Neural crest cell (in vitro differentiated cells): ENCODE measurements at regions not wholly inside any gene's neighbourhood (a gene's known extent, or its start where the extent isn't known, plus 50 kb on each side); places are given as distances from the start of the nearest gene placed in this dataset.

Source experiments
- DNase-seq: peaks from one replicate; pipeline ENCODE4 v3.0.0; 2021; ENCODE audit warnings: low read depth, mixed read lengths, low spot score
- H3K27ac Mint-ChIP-seq: one replicate; pipeline ENCODE4 v1.8.0; 2021; ENCODE audit warnings: mild to moderate bottlenecking, mixed read lengths; ENCODE audit not compliant: unreplicated experiment
- H3K27me3 Mint-ChIP-seq: 2 replicates; pipeline ENCODE4 v1.8.0; 2021; ENCODE audit warnings: low read depth, mild to moderate bottlenecking, mixed read lengths
- H3K36me3 Mint-ChIP-seq: 2 replicates; pipeline ENCODE4 v1.8.0; 2021; ENCODE audit warnings: low read depth, mild to moderate bottlenecking, mixed read lengths
- H3K4me1 Mint-ChIP-seq: 2 replicates; pipeline ENCODE4 v1.8.0; 2021; ENCODE audit warnings: mixed read lengths
- H3K4me3 Mint-ChIP-seq: one replicate; pipeline ENCODE4 v1.8.0; 2021; ENCODE audit warnings: mild to moderate bottlenecking, mixed read lengths
- H3K9me3 Mint-ChIP-seq: 2 replicates; pipeline ENCODE4 v1.8.0; 2021; ENCODE audit warnings: mixed read lengths
- CTCF ChIP-seq: fragments of 200-600 bp; sonication (generic); conservative IDR thresholded peaks from 2 replicates; pipeline ENCODE4 v1.5.0; 2021; ENCODE audit warnings: antibody characterized with exemption, mild to moderate bottlenecking

GRCh38 chr13:50580684-50581305 lies 262.7 kb downstream of the DLEU7 start:
- H3K9me3 Mint-ChIP-seq = no peaks in the 10 kb centered on the region

DNA sequence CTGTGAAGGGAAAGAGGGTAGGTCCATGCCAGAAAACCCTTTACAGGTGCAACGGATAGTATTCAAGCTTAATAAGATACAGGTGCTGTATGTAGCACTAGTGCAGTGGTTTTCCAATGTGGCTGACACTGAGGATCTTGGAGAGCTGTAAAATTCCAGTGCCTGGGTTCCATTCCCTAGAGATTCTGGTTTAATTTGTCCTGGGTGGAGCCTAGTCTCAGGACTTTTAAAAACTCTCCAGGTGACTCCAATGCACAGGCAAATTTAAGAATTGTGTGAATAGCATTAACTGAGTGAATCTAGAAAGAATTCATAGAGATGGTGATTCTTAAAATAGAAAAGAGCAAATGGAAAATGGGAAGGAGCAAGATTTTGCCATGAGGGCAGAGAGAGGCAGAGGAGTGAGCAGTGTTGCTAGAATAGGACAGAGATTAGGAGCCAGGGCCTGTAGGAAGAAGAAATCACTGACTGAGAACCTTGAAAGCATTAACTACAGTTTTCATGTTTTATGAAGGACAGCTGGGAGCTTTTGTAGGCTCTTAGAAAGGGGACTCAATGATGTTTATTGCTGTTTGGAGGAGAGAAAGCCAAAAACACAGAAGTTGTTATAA lies 261.8 kb downstream of the DLEU7 start:
- H3K4me1 Mint-ChIP-seq = peaks cover 31% of the 10 kb centered on the region
- H3K9me3 Mint-ChIP-seq = no peaks in the 10 kb centered on the region
- no peak overlapping the region for H3K4me3 Mint-ChIP-seq
- peak overlapping the region; percentile 4 for H3K27ac Mint-ChIP-seq
- H3K27me3 Mint-ChIP-seq = no peaks in the 10 kb centered on the region
- DNase-seq = no peak
- H3K36me3 Mint-ChIP-seq = no peaks in the 10 kb centered on the region
- no peak for TF ChIP-seq CTCF

More at GRCh38 chr13:50580684-50581305, 262.7 kb downstream of the DLEU7 start:
- Mint-ChIP-seq H3K27me3 (no peaks in the 10 kb centered on the region), H3K4me1 (peaks cover 27% of the 10 kb centered on the region), H3K27ac (peak overlapping the region; percentile 5), H3K36me3 (no peaks in the 10 kb centered on the region), H3K4me3 (no peak overlapping the region)
- no peak for DNase-seq
- TF ChIP-seq CTCF = no peak

DNA sequence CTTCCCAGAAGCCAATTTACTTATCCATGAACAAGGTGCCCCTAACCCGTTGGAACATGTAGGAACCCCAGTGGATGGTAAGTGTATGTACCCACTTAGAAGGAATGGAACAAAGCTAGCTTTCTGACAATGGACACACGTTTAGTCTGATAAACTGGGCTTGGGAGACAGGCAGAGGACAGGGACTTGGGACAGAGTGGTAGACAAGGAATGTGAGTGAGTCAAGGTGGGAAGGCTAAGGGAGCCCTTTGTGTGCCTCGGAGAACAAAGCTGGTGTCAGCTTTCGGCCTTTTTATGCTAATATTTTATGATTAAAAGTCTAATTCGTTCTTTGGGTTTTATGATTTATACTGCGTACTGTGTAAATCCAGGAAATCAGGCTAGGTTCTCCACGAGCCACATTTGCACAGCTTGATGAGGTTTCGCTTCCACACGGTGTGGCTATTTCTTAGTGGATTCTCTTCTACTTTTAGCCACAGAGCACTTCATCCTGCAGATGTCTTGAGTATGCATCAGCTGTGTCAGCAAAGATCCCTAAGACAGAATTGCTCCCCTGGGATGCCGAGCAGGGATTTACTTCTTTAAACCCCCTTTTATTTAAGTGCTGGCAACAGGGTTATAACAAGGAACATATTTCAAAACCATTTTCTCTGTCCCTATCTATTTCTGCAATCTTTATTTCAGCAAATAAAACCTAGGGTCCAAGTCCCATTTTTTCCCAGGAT lies 258.5 kb downstream of the DLEU7 start:
- H3K4me3 Mint-ChIP-seq = no peak overlapping the region
- no peak overlapping the region for H3K27ac Mint-ChIP-seq
- no peaks in the 10 kb centered on the region for H3K36me3 Mint-ChIP-seq
- DNase-seq = no peak
- H3K27me3 Mint-ChIP-seq = no peaks in the 10 kb centered on the region
- no peak for TF ChIP-seq CTCF
- H3K9me3 Mint-ChIP-seq = no peaks in the 10 kb centered on the region
- peaks cover 11% of the 10 kb centered on the region for H3K4me1 Mint-ChIP-seq

- H3K4me3 Mint-ChIP-seq = no peak overlapping the region
- TF ChIP-seq CTCF = no peak
- peaks cover 11% of the 10 kb centered on the region for H3K4me1 Mint-ChIP-seq
- H3K36me3 Mint-ChIP-seq = no peaks in the 10 kb centered on the region
- no peaks in the 10 kb centered on the region for H3K9me3 Mint-ChIP-seq
- H3K27ac Mint-ChIP-seq = no peak overlapping the region
- H3K27me3 Mint-ChIP-seq = no peaks in the 10 kb centered on the region
- no peak for DNase-seq
Measured at GRCh38 chr13:50585674-50586413, 257.6 kb downstream of the DLEU7 start.

DNA sequence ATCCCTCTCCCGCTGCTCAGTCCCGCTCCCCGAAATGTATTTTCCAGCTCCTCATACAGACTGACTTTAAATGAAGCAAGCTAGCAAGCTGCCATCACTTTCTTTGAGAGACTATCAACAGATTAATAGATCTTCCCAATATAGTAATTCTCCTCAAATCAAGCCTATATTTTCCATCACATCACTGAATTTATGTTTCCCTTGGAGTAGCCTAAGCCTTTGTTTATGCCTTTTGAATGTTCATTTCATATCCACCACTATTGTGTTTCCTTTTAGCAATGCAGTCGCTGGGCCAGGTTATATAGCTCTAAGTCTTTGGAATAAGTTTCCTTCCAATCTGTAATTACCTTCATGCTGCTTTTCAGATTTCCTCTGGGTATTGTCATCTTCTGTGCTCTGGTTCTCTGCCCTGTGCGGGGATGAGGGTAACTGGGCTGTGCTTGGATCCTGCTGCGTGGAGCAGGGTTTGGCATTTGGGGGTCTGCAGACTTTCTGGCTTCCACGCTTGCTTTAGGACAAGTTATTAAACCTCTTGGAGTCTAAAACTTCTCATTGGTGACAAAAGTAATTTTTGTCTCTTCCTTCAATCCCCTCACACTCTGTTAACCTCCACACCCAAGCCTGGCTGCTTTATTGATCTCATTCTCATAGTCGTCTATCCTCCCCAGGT lies 256.9 kb downstream of the DLEU7 start:
- Mint-ChIP-seq H3K36me3 (no peaks in the 10 kb centered on the region), H3K9me3 (no peaks in the 10 kb centered on the region), H3K27ac (no peak overlapping the region), H3K4me3 (no peak overlapping the region), H3K27me3 (no peaks in the 10 kb centered on the region), H3K4me1 (peaks cover 11% of the 10 kb centered on the region)
- no peak for TF ChIP-seq CTCF
- DNase-seq = no peak
